HCT116 (cell line): ENCODE measurements at regions not wholly inside any gene's neighbourhood (a gene's known extent, or its start where the extent isn't known, plus 50 kb on each side); places are given as distances from the start of the nearest gene placed in this dataset.

ENCODE experiments used
- ATAC-seq: fragments of 200-7000 bp; cut with Tn5 transposase; 2 replicates; pipeline ENCODE4 v1.9.1; 2020; ENCODE audit warnings: mild to moderate bottlenecking, moderate library complexity
- BruUV-seq: library from RNA; stranded (reverse); fragments of 400-500 nt; replicated peaks from 2 replicates; lab custom pipeline; 2021; lab: Mats Ljungman, UMichigan
- CTCF ChIA-PET: fragments of 300-600 bp; sonication (Branson Sonifier 250); formaldehyde crosslinking; loops from one replicate; lab custom pipeline; 2021; ENCODE audit warnings: antibody characterized with exemption; lab: Charles Lee
- POLR2A ChIA-PET: fragments of 300-600, 350-600 bp; sonication (Branson Sonifier 250); formaldehyde crosslinking; loops from one replicate; lab custom pipeline; 2021; ENCODE audit warnings: antibody characterized with exemption; lab: Charles Lee
- RAD21 ChIA-PET, 2 experiments: fragments of 300-600 bp; sonication (Branson Sonifier 250); formaldehyde crosslinking; loops; one replicate each; lab custom pipeline; 2023; ENCODE audit warnings: low total read pairs in 2 of 2; ENCODE audit not compliant: uncharacterized antibody in 2 of 2, unreplicated experiment in 2 of 2, low non-redundant PET in 1 of 2; lab: Charles Lee
- DNase-seq: peaks from one replicate; pipeline ENCODE4 v3.0.0-alpha.2; 2010; ENCODE audit warnings: low read depth, low spot score
- H2AFZ ChIP-seq: fragments of 200-600 bp; shearing (Covaris generic), sonication (generic); 2 replicates; pipeline ENCODE4 v1.6.1; 2017; ENCODE audit warnings: low read depth, mixed run types, mixed read lengths, antibody characterized with exemption, low read length; ENCODE audit not compliant: poor library complexity, severe bottlenecking
- H3K27ac ChIP-seq: 2 replicates; pipeline ENCODE4 v1.5.1; 2012; ENCODE audit warnings: low read depth, low read length
- H3K27me3 ChIP-seq: fragments of 200-600 bp; sonication (generic); 2 replicates; pipeline ENCODE4 v1.6.1; 2016; ENCODE audit warnings: mixed run types, low read length, mixed read lengths; ENCODE audit not compliant: insufficient read depth
- H3K36me3 ChIP-seq, 2 experiments: fragments of 200-500 bp in 1 of 2; fragments of 200-600 bp in 1 of 2; sonication (Bioruptor generic) in 1 of 2; sonication (generic) in 1 of 2; 2 replicates each; pipeline versions ENCODE4 v1.5.1 to v1.6.1; 2014 to 2016; ENCODE audit warnings: low read length in 2 of 2, inconsistent platforms in 1 of 2, mixed read lengths in 1 of 2, mixed run types in 1 of 2; ENCODE audit not compliant: insufficient read depth in 2 of 2, control insufficient read depth in 1 of 2
- H3K4me1 ChIP-seq, 2 experiments: fragments of 200-600 bp in 1 of 2; sonication (generic) in 1 of 2; 2 replicates each; pipeline versions ENCODE4 v1.5.1 to v1.6.1; 2012 to 2017; ENCODE audit warnings: low read length in 2 of 2, inconsistent platforms in 1 of 2, mild to moderate bottlenecking in 1 of 2, mixed read lengths in 1 of 2, mixed run types in 1 of 2, moderate library complexity in 1 of 2; ENCODE audit not compliant: insufficient read depth in 2 of 2, control insufficient read depth in 1 of 2
- H3K4me2 ChIP-seq: fragments of 200-600 bp; sonication (generic); 2 replicates; pipeline ENCODE4 v1.6.1; 2017; ENCODE audit warnings: mixed run types, low read length, mixed read lengths
- H3K4me3 ChIP-seq, 2 experiments: fragments of 200-600 bp in 1 of 2; sonication (generic) in 1 of 2; replicated peaks in 1 of 2; 2 replicates each; pipeline ENCODE4 v1.5.1; 2011 to 2016; ENCODE audit warnings: low read length in 2 of 2, control low read depth in 1 of 2, low read depth in 1 of 2, mild to moderate bottlenecking in 1 of 2, mixed read lengths in 1 of 2, mixed run types in 1 of 2
- H3K79me2 ChIP-seq: fragments of 200-600 bp; sonication (generic); 2 replicates; pipeline ENCODE4 v1.6.1; 2017; ENCODE audit warnings: mild to moderate bottlenecking, mixed run types, low read length, moderate library complexity, mixed read lengths; ENCODE audit not compliant: insufficient read depth
- H3K9ac ChIP-seq: fragments of 200-600 bp; sonication (generic); 2 replicates; pipeline ENCODE4 v1.6.1; 2016; ENCODE audit warnings: low read length, mixed read lengths
- H3K9me2 ChIP-seq: fragments of 200-600 bp; sonication (generic), shearing (Covaris generic); 2 replicates; pipeline ENCODE4 v1.6.1; 2017; ENCODE audit warnings: mixed run types, mild to moderate bottlenecking, moderate library complexity; ENCODE audit not compliant: insufficient read depth
- H3K9me3 ChIP-seq, 2 experiments: fragments of 200-500 bp in 1 of 2; fragments of 200-600 bp in 1 of 2; sonication (Bioruptor generic) in 1 of 2; sonication (generic) in 1 of 2; 2 replicates each; pipeline ENCODE4 v1.6.1; 2014 to 2017; ENCODE audit warnings: low read length in 2 of 2, mixed read lengths in 2 of 2, inconsistent platforms in 1 of 2, low read depth in 1 of 2, mild to moderate bottlenecking in 1 of 2, mixed run types in 1 of 2, moderate library complexity in 1 of 2; ENCODE audit not compliant: control insufficient read depth in 1 of 2, insufficient read depth in 1 of 2
- H4K20me1 ChIP-seq: fragments of 200-600 bp; sonication (generic), shearing (Covaris generic); 2 replicates; pipeline ENCODE4 v1.6.1; 2017; ENCODE audit warnings: mixed run types, mild to moderate bottlenecking, moderate library complexity; ENCODE audit not compliant: insufficient read depth
- CBX3 ChIP-seq: IDR thresholded peaks from 2 replicates; pipeline ENCODE4 v1.6.1; 2012; ENCODE audit warnings: low read depth
- CEBPB ChIP-seq: IDR thresholded peaks from 2 replicates; pipeline ENCODE4 v1.6.1; 2012; ENCODE audit warnings: low read depth
- CTCF ChIP-seq, 3 experiments: fragments of 200-600 bp in 1 of 3; sonication (generic) in 1 of 3; IDR thresholded peaks in 2 of 3; conservative IDR thresholded peaks in 1 of 3; 2 replicates each; pipeline ENCODE4 v1.5.1; 2012 to 2017; ENCODE audit warnings: low read depth in 2 of 3, low read length in 2 of 3, antibody characterized with exemption in 1 of 3, borderline replicate concordance in 1 of 3, control low read depth in 1 of 3, mild to moderate bottlenecking in 1 of 3, mixed read lengths in 1 of 3, mixed run types in 1 of 3, moderate library complexity in 1 of 3; ENCODE audit not compliant: insufficient read depth in 1 of 3
- EGR1 ChIP-seq: IDR thresholded peaks from 2 replicates; pipeline ENCODE4 v1.6.1; 2012; ENCODE audit warnings: low read depth
- ELF1 ChIP-seq: IDR thresholded peaks from 2 replicates; pipeline ENCODE4 v1.6.1; 2012; ENCODE audit warnings: low read depth, borderline replicate concordance
- EZH2phosphoT487 ChIP-seq: fragments of 200-600 bp; IDR thresholded peaks from 2 replicates; pipeline ENCODE4 v1.6.1; 2018; ENCODE audit warnings: antibody characterized with exemption, borderline replicate concordance
- MAX ChIP-seq: IDR thresholded peaks from 2 replicates; pipeline ENCODE4 v1.6.1; 2012
- POLR2A ChIP-seq: IDR thresholded peaks from 2 replicates; pipeline ENCODE4 v1.7.0; 2011; ENCODE audit warnings: borderline replicate concordance; ENCODE audit not compliant: insufficient read depth, insufficient read length; ENCODE audit errors: extremely low read depth
- ZFX ChIP-seq: fragments of 450-650 bp; IDR thresholded peaks from 2 replicates; pipeline ENCODE4 v1.6.1; 2017
- intact Hi-C: fragments of 100-400 bp; cut with micrococcal nuclease; formaldehyde crosslinking; loops from 2 replicates; pipeline ENCODE4 v1.10.0; 2022
- TF ChIP-seq, protein P1 (sequence below): IDR thresholded peaks from 2 replicates; pipeline ENCODE4 v1.6.1; 2011; ENCODE audit warnings: mild to moderate bottlenecking, low read length, moderate library complexity; ENCODE audit not compliant: insufficient replicate concordance; ENCODE audit errors: extremely low read depth
- TF ChIP-seq, protein P2 (sequence below): IDR thresholded peaks from 2 replicates; pipeline ENCODE4 v1.6.1; 2012; ENCODE audit warnings: low read depth

GRCh38 chr2:171216631-171217030 is 55.9 kb upstream of the TLK1 start:
- no peaks in the 10 kb centered on the region for H3K36me3 ChIP-seq
- no TSS peak for BruUV-seq

DNA sequence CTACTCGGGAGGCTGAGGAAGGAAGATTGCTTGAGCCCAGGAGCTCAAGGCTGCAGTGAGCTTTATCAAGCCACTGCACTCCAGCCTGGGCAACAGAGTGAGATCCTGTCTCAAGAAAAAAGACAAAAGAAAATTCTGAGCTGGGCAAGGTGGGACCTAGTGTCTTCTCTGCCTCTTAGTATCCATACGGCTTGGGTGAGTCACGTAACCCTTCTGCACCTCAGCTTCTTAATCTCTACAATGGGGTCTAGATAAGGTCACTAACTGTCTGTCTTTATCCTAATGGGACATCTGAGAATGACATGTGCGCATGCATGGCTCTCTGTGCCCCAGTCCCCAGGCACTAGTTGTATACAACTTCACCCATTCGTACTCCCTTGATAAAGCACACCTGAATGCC is 53.4 kb upstream of the TLK1 start:
- H3K4me3 ChIP-seq, result no peak overlapping the region
- H3K4me2 ChIP-seq, result no peak overlapping the region
- H3K36me3 ChIP-seq, result no peaks in the 10 kb centered on the region
- no peaks in the 10 kb centered on the region for H3K27me3 ChIP-seq
- H2AFZ ChIP-seq, result no peak overlapping the region
- H4K20me1 ChIP-seq, result no peaks in the 10 kb centered on the region
- no peaks in the 10 kb centered on the region for H3K4me1 ChIP-seq
- ChIA-PET RAD21 (no interaction called here), CTCF (no interaction called here), POLR2A (no interaction called here)
- H3K9me2 ChIP-seq, result no peaks in the 10 kb centered on the region
- DNase-seq (no peak), ATAC-seq (no peak)
- H3K9ac ChIP-seq, result no peak overlapping the region
- intact Hi-C loops, result no loop called here
- no peaks in the 10 kb centered on the region for H3K79me2 ChIP-seq
- H3K9me3 ChIP-seq, result no peaks in the 10 kb centered on the region
- no TSS peak for BruUV-seq
- no peak overlapping the region for H3K27ac ChIP-seq
- TF ChIP-seq CTCF (IDR thresholded peaks at IDR 0.05 in 2 of 3, conservative IDR thresholded peaks at IDR 0.05 in 1 of 3; ENCODE audit: borderline replicate concordance in 1 of 3, insufficient read depth in 1 of 3, low read depth in 2 of 3, low read length in 2 of 3) (no peak), MAX (no peak), EGR1 (no peak), EZH2phosphoT487 (no peak), CEBPB (no peak), CBX3 (no peak), ELF1 (no peak), POLR2A (no peak), ZFX (no peak)
- TF ChIP-seq, protein P1, sequence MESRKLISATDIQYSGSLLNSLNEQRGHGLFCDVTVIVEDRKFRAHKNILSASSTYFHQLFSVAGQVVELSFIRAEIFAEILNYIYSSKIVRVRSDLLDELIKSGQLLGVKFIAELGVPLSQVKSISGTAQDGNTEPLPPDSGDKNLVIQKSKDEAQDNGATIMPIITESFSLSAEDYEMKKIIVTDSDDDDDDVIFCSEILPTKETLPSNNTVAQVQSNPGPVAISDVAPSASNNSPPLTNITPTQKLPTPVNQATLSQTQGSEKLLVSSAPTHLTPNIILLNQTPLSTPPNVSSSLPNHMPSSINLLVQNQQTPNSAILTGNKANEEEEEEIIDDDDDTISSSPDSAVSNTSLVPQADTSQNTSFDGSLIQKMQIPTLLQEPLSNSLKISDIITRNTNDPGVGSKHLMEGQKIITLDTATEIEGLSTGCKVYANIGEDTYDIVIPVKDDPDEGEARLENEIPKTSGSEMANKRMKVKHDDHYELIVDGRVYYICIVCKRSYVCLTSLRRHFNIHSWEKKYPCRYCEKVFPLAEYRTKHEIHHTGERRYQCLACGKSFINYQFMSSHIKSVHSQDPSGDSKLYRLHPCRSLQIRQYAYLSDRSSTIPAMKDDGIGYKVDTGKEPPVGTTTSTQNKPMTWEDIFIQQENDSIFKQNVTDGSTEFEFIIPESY, result no peak

More at GRCh38 chr2:171216631-171217030, 55.9 kb upstream of the TLK1 start:
- Histone ChIP-seq H3K79me2 (no peaks in the 10 kb centered on the region), H2AFZ (no peak overlapping the region), H3K4me2 (no peak overlapping the region), H3K9ac (no peak overlapping the region), H3K4me3 (no peak overlapping the region), H3K27ac (no peak overlapping the region), H4K20me1 (no peaks in the 10 kb centered on the region), H3K9me2 (no peaks in the 10 kb centered on the region), H3K4me1 (no peaks in the 10 kb centered on the region), H3K27me3 (no peaks in the 10 kb centered on the region), H3K9me3 (no peaks in the 10 kb centered on the region)
- RAD21 ChIA-PET, result no interaction called here
- POLR2A ChIA-PET, result no interaction called here
- TF ChIP-seq EGR1 (no peak), CBX3 (no peak)
- TF ChIP-seq, protein P2, sequence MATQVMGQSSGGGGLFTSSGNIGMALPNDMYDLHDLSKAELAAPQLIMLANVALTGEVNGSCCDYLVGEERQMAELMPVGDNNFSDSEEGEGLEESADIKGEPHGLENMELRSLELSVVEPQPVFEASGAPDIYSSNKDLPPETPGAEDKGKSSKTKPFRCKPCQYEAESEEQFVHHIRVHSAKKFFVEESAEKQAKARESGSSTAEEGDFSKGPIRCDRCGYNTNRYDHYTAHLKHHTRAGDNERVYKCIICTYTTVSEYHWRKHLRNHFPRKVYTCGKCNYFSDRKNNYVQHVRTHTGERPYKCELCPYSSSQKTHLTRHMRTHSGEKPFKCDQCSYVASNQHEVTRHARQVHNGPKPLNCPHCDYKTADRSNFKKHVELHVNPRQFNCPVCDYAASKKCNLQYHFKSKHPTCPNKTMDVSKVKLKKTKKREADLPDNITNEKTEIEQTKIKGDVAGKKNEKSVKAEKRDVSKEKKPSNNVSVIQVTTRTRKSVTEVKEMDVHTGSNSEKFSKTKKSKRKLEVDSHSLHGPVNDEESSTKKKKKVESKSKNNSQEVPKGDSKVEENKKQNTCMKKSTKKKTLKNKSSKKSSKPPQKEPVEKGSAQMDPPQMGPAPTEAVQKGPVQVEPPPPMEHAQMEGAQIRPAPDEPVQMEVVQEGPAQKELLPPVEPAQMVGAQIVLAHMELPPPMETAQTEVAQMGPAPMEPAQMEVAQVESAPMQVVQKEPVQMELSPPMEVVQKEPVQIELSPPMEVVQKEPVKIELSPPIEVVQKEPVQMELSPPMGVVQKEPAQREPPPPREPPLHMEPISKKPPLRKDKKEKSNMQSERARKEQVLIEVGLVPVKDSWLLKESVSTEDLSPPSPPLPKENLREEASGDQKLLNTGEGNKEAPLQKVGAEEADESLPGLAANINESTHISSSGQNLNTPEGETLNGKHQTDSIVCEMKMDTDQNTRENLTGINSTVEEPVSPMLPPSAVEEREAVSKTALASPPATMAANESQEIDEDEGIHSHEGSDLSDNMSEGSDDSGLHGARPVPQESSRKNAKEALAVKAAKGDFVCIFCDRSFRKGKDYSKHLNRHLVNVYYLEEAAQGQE, result no peak
- DNase-seq (no peak), ATAC-seq (no peak)
- intact Hi-C loops, result no loop called here
- CTCF ChIA-PET, result no interaction called here
